GM23338 (cell line): ENCODE measurements at regions not wholly inside any gene's neighbourhood (a gene's known extent, or its start where the extent isn't known, plus 50 kb on each side); places are given as distances from the start of the nearest gene placed in this dataset.

ENCODE experiments used
- ATAC-seq: fragments of 200-7000 bp; cut with Tn5 transposase; 3 replicates; pipeline ENCODE4 v1.9.1; 2020
- DNase-seq: peaks from one replicate; pipeline ENCODE4 v3.0.0-alpha.2; 2015; ENCODE audit warnings: low spot score
- H2AFZ ChIP-seq: fragments of 200-600 bp; sonication (generic); 2 replicates; pipeline ENCODE4 v1.8.0; 2016; ENCODE audit warnings: antibody characterized with exemption, mild to moderate bottlenecking, moderate library complexity
- H3F3A ChIP-seq: fragments of 200-600 bp; sonication (generic); replicated peaks from 2 replicates; pipeline ENCODE4 v1.8.0; 2017; ENCODE audit warnings: antibody characterized with exemption, mixed run types, low read depth
- H3K27ac ChIP-seq: fragments of 200-600 bp; sonication (generic); 2 replicates; pipeline ENCODE4 v1.6.1; 2016; ENCODE audit warnings: low read depth
- H3K27me3 ChIP-seq: fragments of 200-600 bp; sonication (generic); 2 replicates; pipeline ENCODE4 v1.8.0; 2016; ENCODE audit warnings: mild to moderate bottlenecking, mixed run types, moderate library complexity; ENCODE audit not compliant: insufficient read depth
- H3K36me3 ChIP-seq: fragments of 200-600 bp; sonication (generic); 2 replicates; pipeline ENCODE4 v1.8.0; 2016; ENCODE audit warnings: mild to moderate bottlenecking; ENCODE audit not compliant: insufficient read depth
- H3K4me1 ChIP-seq: fragments of 200-600 bp; sonication (generic); 2 replicates; pipeline ENCODE4 v1.8.0; 2016; ENCODE audit warnings: mild to moderate bottlenecking, moderate library complexity; ENCODE audit not compliant: insufficient read depth
- H3K4me2 ChIP-seq: fragments of 200-600 bp; sonication (generic); 2 replicates; pipeline ENCODE4 v1.7.1; 2017; ENCODE audit warnings: mixed run types
- H3K4me3 ChIP-seq: fragments of 200-600 bp; sonication (generic); 2 replicates; pipeline ENCODE4 v1.6.1; 2016; ENCODE audit warnings: mixed run types
- H3K79me2 ChIP-seq: fragments of 200-600 bp; sonication (generic); replicated peaks from 2 replicates; pipeline ENCODE4 v1.8.0; 2017; ENCODE audit warnings: mild to moderate bottlenecking; ENCODE audit not compliant: insufficient read depth
- H3K9me2 ChIP-seq: fragments of 200-600 bp; sonication (generic); 2 replicates; pipeline ENCODE4 v1.8.0; 2017; ENCODE audit not compliant: insufficient read depth
- H4K20me1 ChIP-seq: fragments of 200-600 bp; sonication (generic); replicated peaks from 2 replicates; pipeline ENCODE4 v1.8.0; 2017; ENCODE audit warnings: mild to moderate bottlenecking; ENCODE audit not compliant: insufficient read depth
- H3K27ac Mint-ChIP-seq: 2 replicates; pipeline ENCODE4 v1.8.0; 2020; ENCODE audit warnings: inconsistent platforms, mild to moderate bottlenecking, moderate library complexity, mixed read lengths
- H3K27me3 Mint-ChIP-seq: 3 replicates; pipeline ENCODE4 v1.8.0; 2022; ENCODE audit warnings: low read depth, mild to moderate bottlenecking, moderate library complexity, mixed read lengths, inconsistent platforms; ENCODE audit not compliant: insufficient read depth, poor library complexity
- H3K36me3 Mint-ChIP-seq: 3 replicates; pipeline ENCODE4 v1.8.0; 2021; ENCODE audit warnings: low read depth, mild to moderate bottlenecking, inconsistent platforms, moderate library complexity, mixed read lengths
- H3K4me1 Mint-ChIP-seq: 3 replicates; pipeline ENCODE4 v1.8.0; 2020; ENCODE audit warnings: mild to moderate bottlenecking, inconsistent platforms, mixed read lengths
- H3K4me3 Mint-ChIP-seq: 3 replicates; pipeline ENCODE4 v1.8.0; 2021; ENCODE audit warnings: moderate library complexity, mild to moderate bottlenecking, inconsistent platforms, mixed read lengths
- H3K9me3 Mint-ChIP-seq: 3 replicates; pipeline ENCODE4 v1.8.0; 2020; ENCODE audit warnings: moderate library complexity, mild to moderate bottlenecking, inconsistent platforms, mixed read lengths
- ETS1 ChIP-seq: IDR thresholded peaks from 2 replicates; pipeline ENCODE4 v1.6.1; 2016; ENCODE audit warnings: antibody characterized with exemption
- REST ChIP-seq: IDR thresholded peaks from one replicate; pipeline ENCODE4 v1.6.1; 2018; ENCODE audit warnings: antibody characterized with exemption; ENCODE audit not compliant: unreplicated experiment
- ZNF114 ChIP-seq: fragments of 250-450 bp; sonication (Bioruptor Pico); IDR thresholded peaks from 2 replicates; pipeline ENCODE4 v1.5.0; 2020; ENCODE audit warnings: mild to moderate bottlenecking, moderate library complexity
- ZNF462 ChIP-seq: fragments of 250-450 bp; sonication (Bioruptor Pico); IDR thresholded peaks from 2 replicates; pipeline ENCODE4 v1.5.0; 2020; ENCODE audit warnings: mild to moderate bottlenecking, moderate library complexity
- TF ChIP-seq, protein P1 (sequence below), 2 experiments: fragments of 200-600 bp in 1 of 2; sonication (generic) in 1 of 2; conservative IDR thresholded peaks; 2 replicates each; pipeline versions ENCODE4 v1.5.1 to v1.6.1; 2016 to 2017; ENCODE audit warnings: antibody characterized with exemption in 2 of 2, low read depth in 2 of 2, mild to moderate bottlenecking in 2 of 2, moderate library complexity in 1 of 2

DNA sequence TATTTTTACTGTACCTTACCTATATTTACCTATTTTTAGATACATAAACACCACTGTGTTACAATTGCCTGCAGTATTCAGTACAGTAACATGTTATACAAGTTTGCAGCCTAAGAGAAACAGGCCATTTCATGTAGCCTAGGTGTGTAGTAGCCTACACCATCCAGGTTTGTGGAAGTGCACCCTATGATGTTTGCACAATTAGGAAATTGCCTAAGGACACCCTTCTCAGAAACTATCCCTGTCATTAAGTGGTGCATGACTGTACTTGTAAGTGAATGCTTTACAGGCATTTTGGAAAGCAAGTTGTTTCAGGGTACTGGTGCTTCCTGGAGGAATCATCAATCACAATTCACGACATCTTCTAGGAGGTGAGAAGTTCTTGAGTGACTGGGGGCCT lies 991.8 kb upstream of the SLIT2 start (continued):
- no peak for TF ChIP-seq ZNF462

DNA sequence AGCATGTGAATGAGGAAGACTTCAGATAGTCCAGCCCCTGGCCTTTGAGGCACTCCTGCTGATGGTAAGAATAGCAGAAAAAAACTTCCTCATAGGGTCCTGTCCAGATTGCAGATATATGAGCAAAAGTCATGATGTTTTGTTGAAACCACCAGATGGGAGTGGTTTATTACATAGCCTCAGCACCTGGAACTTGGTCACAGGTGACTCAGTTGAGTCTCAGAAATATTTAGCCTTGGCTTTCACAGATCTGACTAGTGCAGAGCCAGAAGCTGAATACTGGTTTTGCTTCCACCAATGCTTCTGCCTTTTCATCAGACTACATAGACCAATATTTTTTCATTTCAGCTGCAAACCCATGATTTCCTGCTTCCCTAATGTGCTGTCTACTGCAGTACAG lies 994.9 kb upstream of the SLIT2 start:
- H4K20me1 ChIP-seq: no peaks in the 10 kb centered on the region
- TF ChIP-seq, protein P1, sequence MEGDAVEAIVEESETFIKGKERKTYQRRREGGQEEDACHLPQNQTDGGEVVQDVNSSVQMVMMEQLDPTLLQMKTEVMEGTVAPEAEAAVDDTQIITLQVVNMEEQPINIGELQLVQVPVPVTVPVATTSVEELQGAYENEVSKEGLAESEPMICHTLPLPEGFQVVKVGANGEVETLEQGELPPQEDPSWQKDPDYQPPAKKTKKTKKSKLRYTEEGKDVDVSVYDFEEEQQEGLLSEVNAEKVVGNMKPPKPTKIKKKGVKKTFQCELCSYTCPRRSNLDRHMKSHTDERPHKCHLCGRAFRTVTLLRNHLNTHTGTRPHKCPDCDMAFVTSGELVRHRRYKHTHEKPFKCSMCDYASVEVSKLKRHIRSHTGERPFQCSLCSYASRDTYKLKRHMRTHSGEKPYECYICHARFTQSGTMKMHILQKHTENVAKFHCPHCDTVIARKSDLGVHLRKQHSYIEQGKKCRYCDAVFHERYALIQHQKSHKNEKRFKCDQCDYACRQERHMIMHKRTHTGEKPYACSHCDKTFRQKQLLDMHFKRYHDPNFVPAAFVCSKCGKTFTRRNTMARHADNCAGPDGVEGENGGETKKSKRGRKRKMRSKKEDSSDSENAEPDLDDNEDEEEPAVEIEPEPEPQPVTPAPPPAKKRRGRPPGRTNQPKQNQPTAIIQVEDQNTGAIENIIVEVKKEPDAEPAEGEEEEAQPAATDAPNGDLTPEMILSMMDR (conservative IDR thresholded peaks at IDR 0.05; ENCODE audit: low read depth in 2 of 2): no peak
- TF ChIP-seq ZNF114 (CRISPR knock-in tag): no peak
- no peak for TF ChIP-seq REST
- no peak for TF ChIP-seq ETS1

More for the DNA sequence above, 994.9 kb upstream of the SLIT2 start:
- no peaks in the 10 kb centered on the region for H3F3A ChIP-seq
- H3K9me2 ChIP-seq: 0 out of 2 replicates have a peak, but pooled peaks cover 10% of the 10 kb centered on the region
- DNase-seq: no peak
- H3K4me3 ChIP-seq: no peak overlapping the region
- Mint-ChIP-seq H3K27me3 (peaks cover 3% of the 10 kb centered on the region), H3K27ac (no peak overlapping the region), H3K9me3 (peaks cover 35% of the 10 kb centered on the region), H3K4me3 (no peak overlapping the region), H3K4me1 (no peaks in the 10 kb centered on the region), H3K36me3 (peaks cover 35% of the 10 kb centered on the region)
- ATAC-seq: no peak
- no peaks in the 10 kb centered on the region for H3K27me3 ChIP-seq
- no peak overlapping the region for H3K4me2 ChIP-seq
- no peaks in the 10 kb centered on the region for H3K79me2 ChIP-seq
- no peak overlapping the region for H2AFZ ChIP-seq
- 0 out of 2 replicates have a peak, but pooled peaks cover 8% of the 10 kb centered on the region for H3K36me3 ChIP-seq
- no peak overlapping the region for H3K27ac ChIP-seq
- no peaks in the 10 kb centered on the region for H3K4me1 ChIP-seq
